SU-DHL-6 (cell line): ENCODE measurements at regions not wholly inside any gene's neighbourhood (a gene's known extent, or its start where the extent isn't known, plus 50 kb on each side); places are given as distances from the start of the nearest gene placed in this dataset.

Source experiments
- H2AFZ ChIP-seq: fragments of 200-600 bp; sonication (generic); 2 replicates; pipeline ENCODE4 v1.6.1; 2014; ENCODE audit warnings: low read depth, mild to moderate bottlenecking, moderate library complexity, mixed read lengths, antibody characterized with exemption, low read length; ENCODE audit not compliant: severe bottlenecking
- H3F3A ChIP-seq: fragments of 200-600 bp; shearing (Covaris generic); 2 replicates; pipeline ENCODE4 v1.6.0; 2016; ENCODE audit warnings: antibody characterized with exemption, mild to moderate bottlenecking; ENCODE audit not compliant: insufficient read depth
- H3K27ac ChIP-seq: fragments of 200-600 bp; sonication (generic); 2 replicates; pipeline ENCODE4 v1.5.1; 2016; ENCODE audit warnings: low read depth, mild to moderate bottlenecking, low read length, moderate library complexity, mixed read lengths
- H3K27me3 ChIP-seq: fragments of 200-600 bp; sonication (generic), shearing (Covaris generic); 2 replicates; pipeline ENCODE4 v1.6.0; 2014; ENCODE audit warnings: mild to moderate bottlenecking, low read length
- H3K36me3 ChIP-seq: fragments of 200-600 bp; sonication (generic); 2 replicates; pipeline ENCODE4 v1.6.1; 2014; ENCODE audit warnings: mild to moderate bottlenecking, low read length, mixed read lengths
- H3K4me2 ChIP-seq: fragments of 300-600, 200-600 bp; shearing (Covaris generic), sonication (generic); 2 replicates; pipeline ENCODE4 v1.6.0; 2014; ENCODE audit warnings: low read length, low read depth, mild to moderate bottlenecking; ENCODE audit not compliant: poor library complexity, severe bottlenecking
- H3K4me3 ChIP-seq: fragments of 200-600 bp; sonication (generic); 2 replicates; pipeline ENCODE4 v1.5.1; 2014; ENCODE audit warnings: antibody characterized with exemption, low read length, mild to moderate bottlenecking, mixed read lengths; ENCODE audit not compliant: insufficient read depth, poor library complexity, severe bottlenecking
- H3K79me2 ChIP-seq: fragments of 200-600 bp; sonication (generic); 2 replicates; pipeline ENCODE4 v1.6.1; 2014; ENCODE audit warnings: mild to moderate bottlenecking, low read length, moderate library complexity; ENCODE audit not compliant: insufficient read depth
- H3K9ac ChIP-seq: fragments of 200-600 bp; sonication (generic); 2 replicates; pipeline ENCODE4 v1.7.0; 2014; ENCODE audit warnings: mild to moderate bottlenecking, low read length
- H3K9me2 ChIP-seq: fragments of 200-600 bp; sonication (generic); replicated peaks from 2 replicates; pipeline ENCODE4 v1.6.1; 2014; ENCODE audit warnings: low read length; ENCODE audit not compliant: insufficient read depth
- H3K9me3 ChIP-seq: fragments of 200-600 bp; sonication (generic); 2 replicates; pipeline ENCODE4 v1.6.1; 2014; ENCODE audit warnings: low read length, mixed read lengths; ENCODE audit not compliant: insufficient read depth
- H4K20me1 ChIP-seq: fragments of 200-600 bp; sonication (generic); 2 replicates; pipeline ENCODE4 v1.6.1; 2014; ENCODE audit warnings: low read depth, mild to moderate bottlenecking, antibody characterized with exemption, low read length, moderate library complexity, mixed read lengths
- CTCF ChIP-seq: fragments of 200-600 bp; sonication (generic); IDR thresholded peaks from one replicate; pipeline ENCODE4 v1.5.1; 2017; ENCODE audit warnings: antibody characterized with exemption, mild to moderate bottlenecking, low read length, moderate library complexity; ENCODE audit not compliant: insufficient read depth, poor library complexity, severe bottlenecking
- EZH2phosphoT487 ChIP-seq: fragments of 200-600 bp; sonication (generic), shearing (Covaris generic); conservative IDR thresholded peaks from 2 replicates; pipeline ENCODE4 v1.6.1; 2018; ENCODE audit warnings: mild to moderate bottlenecking, antibody characterized with exemption, low read length, moderate library complexity, mixed read lengths

GRCh38 chr11:80844110-80844819 lies 1403.4 kb upstream of the TENM4 start:
- H3K79me2 ChIP-seq: no peaks in the 10 kb centered on the region
- H3K9me3 ChIP-seq: no peaks in the 10 kb centered on the region
- no peaks in the 10 kb centered on the region for H4K20me1 ChIP-seq
- no peak overlapping the region for H3K4me3 ChIP-seq
- no peak overlapping the region for H3K4me2 ChIP-seq
- no peaks in the 10 kb centered on the region for H3F3A ChIP-seq
- H3K27ac ChIP-seq: no peak overlapping the region
- no peaks in the 10 kb centered on the region for H3K9me2 ChIP-seq
- no peak overlapping the region for H3K9ac ChIP-seq
- TF ChIP-seq CTCF (no peak), EZH2phosphoT487 (no peak)
- H3K27me3 ChIP-seq: no peaks in the 10 kb centered on the region
- H2AFZ ChIP-seq: no peak overlapping the region
- H3K36me3 ChIP-seq: no peaks in the 10 kb centered on the region

GRCh38 chr11:80843266-80843974 lies 1402.6 kb upstream of the TENM4 start:
- no peaks in the 10 kb centered on the region for H3K36me3 ChIP-seq
- H3K4me2 ChIP-seq: no peak overlapping the region
- H3K4me3 ChIP-seq: no peak overlapping the region
- H3K9ac ChIP-seq: no peak overlapping the region
- no peak for TF ChIP-seq EZH2phosphoT487
- no peak for TF ChIP-seq CTCF
- no peaks in the 10 kb centered on the region for H4K20me1 ChIP-seq
- H2AFZ ChIP-seq: no peak overlapping the region
- no peaks in the 10 kb centered on the region for H3F3A ChIP-seq
- H3K27me3 ChIP-seq: no peaks in the 10 kb centered on the region
- no peaks in the 10 kb centered on the region for H3K9me3 ChIP-seq
- no peaks in the 10 kb centered on the region for H3K9me2 ChIP-seq
- no peak overlapping the region for H3K27ac ChIP-seq
- H3K79me2 ChIP-seq: no peaks in the 10 kb centered on the region

- no peak overlapping the region for H3K27ac ChIP-seq
- TF ChIP-seq CTCF: no peak
- no peak for TF ChIP-seq EZH2phosphoT487
- no peak overlapping the region for H2AFZ ChIP-seq
- H3F3A ChIP-seq: no peaks in the 10 kb centered on the region
- no peak overlapping the region for H3K4me2 ChIP-seq
- H4K20me1 ChIP-seq: no peaks in the 10 kb centered on the region
- no peaks in the 10 kb centered on the region for H3K9me2 ChIP-seq
- H3K36me3 ChIP-seq: no peaks in the 10 kb centered on the region
- no peaks in the 10 kb centered on the region for H3K27me3 ChIP-seq
- H3K4me3 ChIP-seq: no peak overlapping the region
- no peaks in the 10 kb centered on the region for H3K9me3 ChIP-seq
- H3K79me2 ChIP-seq: no peaks in the 10 kb centered on the region
- no peak overlapping the region for H3K9ac ChIP-seq
Measured at GRCh38 chr11:80842246-80842645, 1401.4 kb upstream of the TENM4 start.
